Sigmoid colon (tissue), 6 donors: ENCODE measurements at regions not wholly inside any gene's neighbourhood (a gene's known extent, or its start where the extent isn't known, plus 50 kb on each side); places are given as distances from the start of the nearest gene placed in this dataset.

Experiments
- DNase-seq: peaks from one replicate; pipeline ENCODE4 v3.0.0-alpha.2; 2019
- H3K27ac ChIP-seq, 4 donors: fragments of 200-600 bp; sonication (generic); one replicate each; pipeline ENCODE4 v1.5.1; 2016 to 2019; ENCODE audit warnings: mild to moderate bottlenecking in 1 of 4
- H3K27me3 ChIP-seq, 3 donors: fragments of 200-600 bp; sonication (generic); one replicate each; pipeline ENCODE4 v1.5.1; 2019; ENCODE audit warnings: mild to moderate bottlenecking in 1 of 3
- H3K36me3 ChIP-seq, 4 donors: fragments of 200-600 bp; sonication (generic); one replicate each; pipeline ENCODE4 v1.5.1; 2016 to 2019
- H3K4me1 ChIP-seq, 4 donors: fragments of 200-600 bp; sonication (generic); one replicate each; pipeline ENCODE4 v1.5.1; 2017 to 2019
- H3K4me3 ChIP-seq, 4 donors: fragments of 200-600 bp; sonication (generic); one replicate each; pipeline ENCODE4 v1.5.1; 2017 to 2019; ENCODE audit warnings: mild to moderate bottlenecking in 2 of 4, moderate library complexity in 1 of 4
- H3K9me3 ChIP-seq, 4 donors: fragments of 200-600 bp in 3 of 4; sonication (generic) in 3 of 4; one replicate each; pipeline versions ENCODE4 v1.5.1 to v1.6.1; 2013 to 2019
- CTCF ChIP-seq, 4 experiments: fragments of 450-650 bp in 3 of 4; fragments of 200-600 bp in 1 of 4; IDR thresholded peaks; one replicate each; pipeline ENCODE4 v1.5.1; 2016 to 2019; ENCODE audit warnings: antibody characterized with exemption in 4 of 4, mild to moderate bottlenecking in 3 of 4, moderate library complexity in 2 of 4
- EP300 ChIP-seq, 4 donors: sonication (generic); formaldehyde crosslinking; IDR thresholded peaks; one replicate each; pipeline ENCODE4 v1.6.1; 2017; ENCODE audit warnings: antibody characterized with exemption in 4 of 4
- POLR2A ChIP-seq, 2 donors: fragments of 450-650 bp; IDR thresholded peaks; one replicate each; pipeline ENCODE4 v1.6.1; 2016; ENCODE audit warnings: antibody characterized with exemption in 2 of 2, mild to moderate bottlenecking in 2 of 2, moderate library complexity in 2 of 2
- POLR2AphosphoS5 ChIP-seq, 4 donors: sonication (generic); formaldehyde crosslinking; IDR thresholded peaks; one replicate each; pipeline ENCODE4 v1.6.1; 2017; ENCODE audit warnings: antibody characterized with exemption in 4 of 4
- WGBS, 2 donors: extraction: QIAGEN DNeasy Blood & Tissue Kit; methylation state at CpG; one replicate each; pipeline ENCODE4 v1.1.7; 2013; 5-methylcytosine and 5-hydroxymethylcytosine counted together
- intact Hi-C: fragments of 100-400 bp; cut with DNase I; formaldehyde crosslinking; loops from one replicate; pipeline ENCODE4 v1.15.1; 2023
- donor health status: healthy with polysubstance abuse.
- donor health status: healthy.

GRCh38 chr3:182257361-182257760, 535.9 kb upstream of the ATP11B start:
- Histone ChIP-seq H3K4me3 (no peak overlapping the region), H3K36me3 (no peaks in the 10 kb centered on the region), H3K27me3 (peaks cover 0 to 14% (median 0%) of the 10 kb centered on the region in 3 donors), H3K4me1 (no peaks in the 10 kb centered on the region), H3K9me3 (no peaks in the 10 kb centered on the region), H3K27ac (no peak overlapping the region)
- intact Hi-C loops, result loop anchor here (5.0 to 10.0 kb wide), 2 partner anchors 163 to 545 kb away; partner anchors contain the start of gene SOX2
- TF ChIP-seq POLR2A (IDR thresholded peaks at IDR 0.05), result no peak
- TF ChIP-seq POLR2AphosphoS5 (IDR thresholded peaks at IDR 0.05), result no peak
- no peak for TF ChIP-seq EP300 (IDR thresholded peaks at IDR 0.05)
- TF ChIP-seq CTCF (IDR thresholded peaks at IDR 0.05), result no peak
- 82 to 86% methylated on average over 4 of the region's 4 CpGs for WGBS, 2 donors
- no peak for DNase-seq

GRCh38 chr3:182258538-182259177, 534.6 kb upstream of the ATP11B start:
- Histone ChIP-seq H3K4me3 (no peak overlapping the region), H3K4me1 (no peaks in the 10 kb centered on the region), H3K27me3 (peaks cover 0 to 14% (median 0%) of the 10 kb centered on the region in 3 donors), H3K9me3 (no peaks in the 10 kb centered on the region), H3K27ac (no peak overlapping the region), H3K36me3 (no peaks in the 10 kb centered on the region)
- no peak for DNase-seq
- WGBS, 2 donors, result 16 to 22% methylated on average over 3 of the region's 3 CpGs
- TF ChIP-seq CTCF (IDR thresholded peaks at IDR 0.05) (peak in 2 of 4 experiments; percentile 11 to 32), POLR2AphosphoS5 (IDR thresholded peaks at IDR 0.05) (no peak)
- intact Hi-C loops, result loop anchor here (5.0 to 10.0 kb wide), 2 partner anchors 164 to 546 kb away; partner anchors contain the start of gene SOX2

GRCh38 chr3:182259579-182259978, 533.7 kb upstream of the ATP11B start:
- no peaks in the 10 kb centered on the region for H3K36me3 ChIP-seq
- H3K27me3 ChIP-seq, result peaks cover 0 to 14% (median 0%) of the 10 kb centered on the region in 3 donors
- DNase-seq, result no peak
- intact Hi-C loops, result loop anchor here (5.0 to 10.0 kb wide), 2 partner anchors 165 to 547 kb away; partner anchors contain the start of gene SOX2
- no peaks in the 10 kb centered on the region for H3K4me1 ChIP-seq
- no peaks in the 10 kb centered on the region for H3K9me3 ChIP-seq
- TF ChIP-seq POLR2A (IDR thresholded peaks at IDR 0.05) (no peak), POLR2AphosphoS5 (IDR thresholded peaks at IDR 0.05) (no peak), EP300 (IDR thresholded peaks at IDR 0.05) (no peak), CTCF (IDR thresholded peaks at IDR 0.05) (no peak)
- 43 to 49% methylated on average over 17 of the region's 17 CpGs for WGBS, 2 donors
- H3K4me3 ChIP-seq, result no peak overlapping the region
- no peak overlapping the region for H3K27ac ChIP-seq

- DNase-seq, result no peak
- Histone ChIP-seq H3K4me3 (no peak overlapping the region), H3K27ac (no peak overlapping the region), H3K4me1 (no peaks in the 10 kb centered on the region), H3K27me3 (peaks cover 0 to 14% (median 0%) of the 10 kb centered on the region in 3 donors), H3K9me3 (no peaks in the 10 kb centered on the region), H3K36me3 (no peaks in the 10 kb centered on the region)
- TF ChIP-seq CTCF (IDR thresholded peaks at IDR 0.05), result no peak
- TF ChIP-seq EP300 (IDR thresholded peaks at IDR 0.05), result no peak
- TF ChIP-seq POLR2A (IDR thresholded peaks at IDR 0.05), result no peak
- no peak for TF ChIP-seq POLR2AphosphoS5 (IDR thresholded peaks at IDR 0.05)
- intact Hi-C loops, result no loop called here
- WGBS, 2 donors, result 40 to 49% methylated on average over 7 of the region's 7 CpGs
Observed at GRCh38 chr3:182261041-182261440, 532.3 kb upstream of the ATP11B start.

- intact Hi-C loops, result no loop called here
- DNase-seq, result no peak
- 38 to 67% methylated on average over 4 of the region's 4 CpGs for WGBS, 2 donors
Observed at GRCh38 chr3:182268711-182269110, 524.6 kb upstream of the ATP11B start.

More at GRCh38 chr3:182268711-182269110, 524.6 kb upstream of the ATP11B start:
- Histone ChIP-seq H3K9me3 (no peaks in the 10 kb centered on the region), H3K27me3 (no peaks in the 10 kb centered on the region), H3K36me3 (no peaks in the 10 kb centered on the region), H3K4me1 (no peaks in the 10 kb centered on the region), H3K4me3 (no peak overlapping the region), H3K27ac (no peak overlapping the region)
- TF ChIP-seq POLR2AphosphoS5 (IDR thresholded peaks at IDR 0.05), result no peak
- no peak for TF ChIP-seq CTCF (IDR thresholded peaks at IDR 0.05)
- no peak for TF ChIP-seq POLR2A (IDR thresholded peaks at IDR 0.05)
- TF ChIP-seq EP300 (IDR thresholded peaks at IDR 0.05), result no peak
